Panc1 (cell line): ENCODE measurements at regions not wholly inside any gene's neighbourhood (a gene's known extent, or its start where the extent isn't known, plus 50 kb on each side); places are given as distances from the start of the nearest gene placed in this dataset.

ENCODE experiments used
- POLR2AphosphoS5 ChIP-seq: IDR thresholded peaks from 2 replicates; pipeline ENCODE4 v1.6.1; 2012; ENCODE audit warnings: mild to moderate bottlenecking, low read depth, low read length, moderate library complexity
- SIN3A ChIP-seq: IDR thresholded peaks from 2 replicates; pipeline ENCODE4 v1.6.1; 2012; ENCODE audit warnings: low read depth, mild to moderate bottlenecking, low read length, moderate library complexity, borderline replicate concordance; ENCODE audit not compliant: insufficient read depth
- TCF7L2 ChIP-seq: IDR thresholded peaks from 2 replicates; pipeline ENCODE4 v1.6.1; 2011; ENCODE audit warnings: mild to moderate bottlenecking, low read depth, low read length, inconsistent platforms
- TF ChIP-seq, protein P1 (sequence below): fragments of 450-650 bp; IDR thresholded peaks from 2 replicates; pipeline ENCODE4 v1.5.1; 2017; ENCODE audit warnings: mild to moderate bottlenecking
- TF ChIP-seq, protein P2 (sequence below), 2 experiments: IDR thresholded peaks; 2 replicates each; pipeline ENCODE4 v1.6.1; 2011 to 2012; ENCODE audit warnings: low read depth in 2 of 2, control low read depth in 1 of 2, low read length in 1 of 2, mild to moderate bottlenecking in 1 of 2, moderate library complexity in 1 of 2; ENCODE audit not compliant: insufficient read depth in 1 of 2

DNA sequence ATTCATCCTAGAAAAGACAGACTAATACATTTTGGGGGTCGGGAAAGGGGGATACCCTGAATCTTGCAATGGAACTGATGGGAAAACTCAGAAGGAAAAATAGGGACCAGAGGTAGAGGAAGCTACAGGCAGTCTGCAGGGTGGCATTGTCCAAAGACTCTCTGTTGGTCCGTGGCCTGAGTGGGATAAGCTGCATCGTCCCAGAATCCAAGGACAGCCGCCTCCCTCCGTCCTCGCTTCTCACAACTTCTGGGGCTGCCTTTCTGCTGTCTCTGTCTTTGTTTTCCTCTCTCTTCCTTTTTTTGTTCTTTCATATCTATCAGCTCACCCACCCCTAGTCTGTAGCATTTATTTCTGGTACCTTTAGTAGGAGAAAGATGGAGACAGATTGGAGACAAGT is 1052.6 kb upstream of the RBFOX1 start:
- TF ChIP-seq, protein P1, sequence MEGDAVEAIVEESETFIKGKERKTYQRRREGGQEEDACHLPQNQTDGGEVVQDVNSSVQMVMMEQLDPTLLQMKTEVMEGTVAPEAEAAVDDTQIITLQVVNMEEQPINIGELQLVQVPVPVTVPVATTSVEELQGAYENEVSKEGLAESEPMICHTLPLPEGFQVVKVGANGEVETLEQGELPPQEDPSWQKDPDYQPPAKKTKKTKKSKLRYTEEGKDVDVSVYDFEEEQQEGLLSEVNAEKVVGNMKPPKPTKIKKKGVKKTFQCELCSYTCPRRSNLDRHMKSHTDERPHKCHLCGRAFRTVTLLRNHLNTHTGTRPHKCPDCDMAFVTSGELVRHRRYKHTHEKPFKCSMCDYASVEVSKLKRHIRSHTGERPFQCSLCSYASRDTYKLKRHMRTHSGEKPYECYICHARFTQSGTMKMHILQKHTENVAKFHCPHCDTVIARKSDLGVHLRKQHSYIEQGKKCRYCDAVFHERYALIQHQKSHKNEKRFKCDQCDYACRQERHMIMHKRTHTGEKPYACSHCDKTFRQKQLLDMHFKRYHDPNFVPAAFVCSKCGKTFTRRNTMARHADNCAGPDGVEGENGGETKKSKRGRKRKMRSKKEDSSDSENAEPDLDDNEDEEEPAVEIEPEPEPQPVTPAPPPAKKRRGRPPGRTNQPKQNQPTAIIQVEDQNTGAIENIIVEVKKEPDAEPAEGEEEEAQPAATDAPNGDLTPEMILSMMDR: no peak
- no peak for TF ChIP-seq POLR2AphosphoS5
- no peak for TF ChIP-seq SIN3A
- TF ChIP-seq, protein P2, sequence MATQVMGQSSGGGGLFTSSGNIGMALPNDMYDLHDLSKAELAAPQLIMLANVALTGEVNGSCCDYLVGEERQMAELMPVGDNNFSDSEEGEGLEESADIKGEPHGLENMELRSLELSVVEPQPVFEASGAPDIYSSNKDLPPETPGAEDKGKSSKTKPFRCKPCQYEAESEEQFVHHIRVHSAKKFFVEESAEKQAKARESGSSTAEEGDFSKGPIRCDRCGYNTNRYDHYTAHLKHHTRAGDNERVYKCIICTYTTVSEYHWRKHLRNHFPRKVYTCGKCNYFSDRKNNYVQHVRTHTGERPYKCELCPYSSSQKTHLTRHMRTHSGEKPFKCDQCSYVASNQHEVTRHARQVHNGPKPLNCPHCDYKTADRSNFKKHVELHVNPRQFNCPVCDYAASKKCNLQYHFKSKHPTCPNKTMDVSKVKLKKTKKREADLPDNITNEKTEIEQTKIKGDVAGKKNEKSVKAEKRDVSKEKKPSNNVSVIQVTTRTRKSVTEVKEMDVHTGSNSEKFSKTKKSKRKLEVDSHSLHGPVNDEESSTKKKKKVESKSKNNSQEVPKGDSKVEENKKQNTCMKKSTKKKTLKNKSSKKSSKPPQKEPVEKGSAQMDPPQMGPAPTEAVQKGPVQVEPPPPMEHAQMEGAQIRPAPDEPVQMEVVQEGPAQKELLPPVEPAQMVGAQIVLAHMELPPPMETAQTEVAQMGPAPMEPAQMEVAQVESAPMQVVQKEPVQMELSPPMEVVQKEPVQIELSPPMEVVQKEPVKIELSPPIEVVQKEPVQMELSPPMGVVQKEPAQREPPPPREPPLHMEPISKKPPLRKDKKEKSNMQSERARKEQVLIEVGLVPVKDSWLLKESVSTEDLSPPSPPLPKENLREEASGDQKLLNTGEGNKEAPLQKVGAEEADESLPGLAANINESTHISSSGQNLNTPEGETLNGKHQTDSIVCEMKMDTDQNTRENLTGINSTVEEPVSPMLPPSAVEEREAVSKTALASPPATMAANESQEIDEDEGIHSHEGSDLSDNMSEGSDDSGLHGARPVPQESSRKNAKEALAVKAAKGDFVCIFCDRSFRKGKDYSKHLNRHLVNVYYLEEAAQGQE (IDR thresholded peaks at IDR 0.05; ENCODE audit: insufficient read depth in 1 of 2, low read depth in 2 of 2, low read length in 1 of 2): no peak
- TF ChIP-seq TCF7L2: no peak
